NCI-H1694 treated with DMSO at 0.1 percent for 48 hours (cell line): ENCODE measurements at regions not wholly inside any gene's neighbourhood (a gene's known extent, or its start where the extent isn't known, plus 50 kb on each side); places are given as distances from the start of the nearest gene placed in this dataset.
A peak's percentile ranks its signal among the peaks of the same experiment; 100 is the strongest.

Source experiments
- DNase-seq: peaks from one replicate; lab custom pipeline; 2025; lab: John Stamatoyannopoulos, UW

GRCh38 chr1:104830534-104830933, 1080.8 kb downstream of the AMY1C start:
- DNase-seq, result no peak

GRCh38 chr1:104852151-104852550, 1102.5 kb downstream of the AMY1C start:
- no peak for DNase-seq

DNA sequence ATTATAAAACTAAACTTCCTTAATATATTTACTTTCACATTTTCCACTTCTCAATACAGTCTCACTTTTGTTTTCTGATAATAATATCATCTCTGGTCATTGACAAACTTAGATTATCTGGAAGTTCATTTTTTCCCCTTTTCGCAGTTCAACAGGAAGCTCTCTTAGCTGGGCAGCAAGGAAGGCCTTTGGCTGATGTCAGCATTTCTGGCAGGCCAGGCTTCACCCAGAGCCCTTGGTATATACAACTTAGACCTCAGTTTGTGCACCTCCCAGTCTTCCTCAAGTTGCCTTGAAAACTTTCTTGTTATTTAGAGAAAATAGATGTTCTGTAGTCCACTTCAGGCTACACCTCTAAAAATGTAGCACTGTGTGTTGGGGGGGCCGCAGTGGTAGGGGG, 1103.6 kb downstream of the AMY1C start:
- no peak for DNase-seq

- DNase-seq, result no peak
Observed at GRCh38 chr1:104854529-104854928, 1104.8 kb downstream of the AMY1C start.

GRCh38 chr1:104855550-104855949, 1105.9 kb downstream of the AMY1C start:
- no peak for DNase-seq

DNA sequence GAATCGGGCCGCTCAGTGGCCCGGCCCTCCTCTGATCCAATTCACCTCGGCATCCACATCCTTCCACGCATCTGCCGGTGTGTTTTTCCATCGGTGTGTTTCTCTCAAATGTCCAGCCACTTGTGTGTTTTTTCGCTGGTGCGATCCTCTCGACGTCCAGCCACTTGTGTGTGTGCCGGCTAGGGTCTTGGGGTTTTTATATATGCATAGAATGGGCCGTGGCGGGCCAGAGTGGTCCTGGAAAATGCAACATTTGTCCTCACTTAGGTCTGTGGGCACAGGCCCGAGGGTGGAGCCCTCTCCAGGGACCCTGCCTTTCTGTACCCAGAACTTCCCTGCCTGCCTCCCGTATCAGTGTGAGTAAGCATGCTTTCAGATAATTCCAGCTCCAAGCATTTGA, 1106.4 kb downstream of the AMY1C start:
- no peak for DNase-seq

GRCh38 chr1:104856518-104856917, 1106.8 kb downstream of the AMY1C start:
- no peak for DNase-seq

- DNase-seq, result no peak
Observed at GRCh38 chr1:104868794-104869193, 1119.1 kb downstream of the AMY1C start.

DNA sequence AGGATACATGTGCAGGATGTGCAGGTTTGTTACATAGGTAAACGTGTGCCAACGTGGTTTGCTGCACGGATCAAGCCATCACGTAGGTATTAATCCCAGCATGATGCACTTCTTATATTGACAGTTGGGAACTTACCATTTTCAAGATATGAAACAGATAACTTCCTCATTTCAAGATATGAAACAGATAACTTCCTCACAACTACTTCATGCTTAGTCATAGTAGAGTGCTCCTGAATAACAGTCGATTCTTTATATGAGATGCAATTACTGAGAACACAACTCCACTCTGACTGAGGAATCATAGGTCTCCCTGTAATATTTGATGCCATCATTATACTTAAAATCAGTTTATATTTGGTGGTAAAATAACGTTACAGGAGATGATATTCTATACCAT, 1124.3 kb downstream of the AMY1C start:
- DNase-seq, result no peak

GRCh38 chr1:104878203-104878909, 1128.7 kb downstream of the AMY1C start:
- DNase-seq, result no peak

DNA sequence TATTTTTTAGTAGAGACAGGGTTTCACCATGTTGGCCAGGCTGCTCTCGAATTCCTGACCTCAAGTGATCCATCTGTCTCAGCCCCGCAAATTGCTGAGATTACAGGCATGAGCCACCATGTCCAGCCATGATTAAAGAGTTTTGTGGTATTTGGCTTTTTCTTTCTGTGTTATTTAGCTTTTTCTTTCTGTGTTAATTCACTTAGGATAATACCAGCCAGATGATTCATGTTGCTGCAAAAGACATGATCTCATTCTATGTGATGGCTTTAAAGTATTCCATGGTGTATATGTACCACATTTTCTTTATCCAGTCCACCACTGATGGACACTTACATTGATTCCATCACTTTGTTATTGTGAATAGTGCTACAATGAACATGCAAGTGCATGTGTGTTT, 1135.2 kb downstream of the AMY1C start:
- no peak for DNase-seq

DNA sequence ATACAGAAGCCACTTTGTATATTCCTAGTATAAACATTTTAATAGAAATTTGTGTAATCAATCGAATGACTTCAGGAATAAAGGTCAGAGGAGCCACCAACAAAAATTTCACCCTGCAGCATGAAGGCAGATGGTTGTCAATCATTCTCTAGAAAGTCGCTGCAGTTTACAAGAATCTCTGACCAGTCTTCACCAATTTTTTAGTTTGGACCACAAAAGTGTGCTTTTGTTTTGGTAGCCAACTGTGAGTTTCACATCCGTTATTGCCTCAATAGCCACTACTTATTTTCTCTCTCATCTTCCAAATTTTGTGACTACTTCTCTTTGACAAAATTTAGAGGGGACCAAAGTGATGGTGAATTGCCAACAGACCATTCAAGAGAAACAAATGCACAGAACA, 1155.6 kb downstream of the AMY1C start:
- DNase-seq, result no peak

- no peak for DNase-seq
Observed at GRCh38 chr1:104906141-104906540, 1156.4 kb downstream of the AMY1C start.

DNA sequence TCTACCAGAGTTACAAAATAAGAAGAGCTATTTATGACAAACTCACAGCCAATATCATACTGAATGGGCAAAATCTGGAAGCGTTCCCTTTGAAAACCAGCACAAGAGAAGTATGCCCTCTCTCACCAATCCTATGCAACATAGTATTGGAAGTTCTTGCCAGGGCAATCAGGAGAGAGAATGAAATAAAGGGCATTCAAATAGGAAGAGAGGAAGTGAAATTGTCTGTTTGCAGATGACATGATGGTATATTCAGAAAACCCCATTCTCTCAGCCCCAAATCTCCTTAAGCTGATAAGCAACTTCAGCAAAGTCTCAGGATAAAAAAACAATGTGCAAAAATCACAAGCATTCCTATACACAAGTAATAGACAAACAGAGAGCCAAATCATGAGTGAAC, 1169.5 kb downstream of the AMY1C start:
- DNase-seq, result no peak

DNA sequence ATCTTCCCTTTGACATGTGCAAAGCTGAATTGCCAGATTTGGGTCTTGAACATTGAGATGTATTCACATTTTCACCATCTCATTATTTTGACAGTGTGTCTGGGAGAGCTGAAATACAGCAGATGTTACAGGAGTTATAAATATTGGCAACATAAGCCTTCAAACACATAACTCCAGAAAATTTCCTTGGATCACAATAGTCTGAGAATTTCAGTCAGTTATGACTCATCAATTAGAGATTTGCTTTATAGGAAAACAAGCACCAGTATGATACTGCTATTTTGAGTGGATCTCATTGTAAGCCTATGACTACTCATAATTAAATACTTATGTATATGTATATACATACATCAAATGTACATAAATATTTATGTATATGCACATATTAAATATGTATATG, 1171.8 kb downstream of the AMY1C start:
- DNase-seq, result peak; percentile 8

DNA sequence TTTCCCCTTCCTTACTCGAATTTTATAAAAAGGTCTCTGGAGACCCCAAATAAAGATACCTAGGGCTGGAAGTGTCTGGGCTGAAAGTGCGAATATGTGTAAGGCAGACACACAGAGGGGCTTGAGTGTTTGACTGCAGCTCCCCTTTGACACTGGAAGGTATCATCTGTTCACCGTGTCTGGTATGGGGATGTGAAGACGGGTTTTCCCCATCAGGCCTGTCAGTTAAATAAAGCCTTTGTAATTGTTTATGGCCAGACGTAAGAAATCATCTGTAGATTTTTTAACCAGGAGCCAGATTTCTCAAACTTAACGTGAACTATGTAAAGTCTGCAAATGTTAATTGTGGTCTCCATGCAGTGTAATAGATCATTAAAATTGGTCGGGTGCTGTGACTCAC, 1173.4 kb downstream of the AMY1C start:
- DNase-seq, result no peak

DNA sequence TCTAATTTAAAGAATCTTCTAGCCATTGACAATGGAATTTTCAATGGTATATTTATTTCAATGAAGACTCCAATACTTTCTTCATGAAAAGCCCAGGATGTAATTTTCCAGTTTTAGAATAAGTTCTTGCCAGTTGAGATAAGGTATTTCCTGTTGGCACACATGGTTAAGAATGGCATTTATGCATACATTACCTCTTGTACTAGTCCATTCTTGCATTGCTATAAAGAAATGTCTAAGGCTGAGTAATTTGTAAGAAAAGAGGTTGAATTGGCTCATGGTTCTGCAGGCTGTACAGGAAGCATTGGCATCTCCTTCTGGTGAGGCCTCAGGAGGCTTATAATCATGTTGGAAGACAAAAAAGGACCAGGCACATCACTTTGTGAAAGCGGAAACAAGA, 1179.6 kb downstream of the AMY1C start:
- DNase-seq, result no peak

DNA sequence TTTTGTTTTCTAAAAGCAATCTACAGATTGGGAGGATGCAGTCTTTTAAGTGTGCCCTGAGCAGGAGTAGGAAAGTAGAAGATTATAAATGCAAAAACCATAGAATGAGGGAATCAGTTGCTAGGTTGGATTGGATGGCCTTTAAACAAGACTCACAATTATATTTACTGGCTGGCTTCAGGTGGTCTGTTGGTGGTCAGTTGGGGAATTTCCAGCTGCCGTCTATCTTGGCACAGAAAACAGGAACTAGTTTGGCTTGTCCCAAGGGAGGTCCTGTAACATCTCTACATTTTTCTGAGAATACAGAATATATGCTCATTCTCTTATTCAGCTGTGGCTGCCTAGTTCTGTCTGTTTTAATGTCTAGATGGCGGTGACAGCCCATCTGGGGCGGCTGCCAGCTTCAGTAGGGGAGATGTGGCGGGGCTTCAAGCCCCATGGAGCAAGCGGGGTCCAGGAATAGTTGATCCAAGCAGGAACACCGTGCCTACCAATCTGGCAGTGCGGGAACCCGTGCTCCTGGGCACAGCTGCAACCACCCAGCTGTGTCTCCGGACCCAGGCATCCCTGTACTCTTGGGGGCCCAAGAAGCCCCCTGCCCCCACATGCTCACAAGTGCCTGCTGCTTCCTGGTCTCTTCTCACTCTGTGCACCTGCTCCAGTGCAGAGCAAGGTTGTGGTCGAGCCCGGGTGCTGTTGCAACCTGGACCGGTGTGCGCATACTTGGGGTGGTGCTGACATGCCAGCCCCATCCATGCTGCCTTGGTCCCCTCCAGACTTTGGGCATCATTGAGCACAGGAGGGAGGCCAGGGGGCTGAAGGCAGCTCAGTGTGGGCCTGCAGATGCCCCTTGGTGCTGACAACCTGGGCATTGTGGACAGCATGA, 1182.6 kb downstream of the AMY1C start:
- no peak for DNase-seq

DNA sequence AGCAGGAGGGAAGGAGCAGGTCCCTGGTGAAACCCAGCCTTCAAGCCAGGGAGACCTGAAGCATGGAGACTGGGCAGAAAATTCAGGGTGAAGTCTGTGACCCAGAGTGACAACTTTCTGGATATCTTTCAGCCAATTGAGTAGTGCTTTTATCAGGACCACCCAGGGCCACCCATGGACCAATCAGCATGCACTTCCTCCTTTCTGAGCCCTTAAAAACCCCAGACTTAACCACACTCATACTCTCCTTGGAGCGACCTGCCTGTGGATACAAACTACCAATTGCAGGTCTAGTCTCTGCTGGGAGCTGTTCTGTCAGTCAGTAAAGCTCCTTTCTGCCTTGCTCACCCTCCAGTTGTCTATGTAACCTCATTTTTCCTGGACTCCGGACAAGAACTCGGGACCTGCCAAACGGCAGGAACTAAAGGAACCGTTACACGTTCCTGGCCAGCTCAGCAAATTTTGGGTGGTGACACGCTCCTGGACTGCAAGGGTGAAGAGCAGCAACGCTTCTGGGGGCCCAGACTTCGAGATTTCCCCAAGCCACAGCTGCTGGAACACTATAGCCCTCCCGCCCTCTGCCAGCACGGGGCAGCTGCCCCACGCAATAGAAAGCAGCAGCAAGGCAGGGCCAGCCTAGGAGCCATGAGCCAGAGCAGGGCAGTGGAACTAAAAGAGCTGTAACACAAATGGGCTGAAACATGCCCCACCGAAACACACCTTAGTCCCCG, 1183.4 kb downstream of the AMY1C start:
- no peak for DNase-seq

GRCh38 chr1:104933846-104934245, 1184.1 kb downstream of the AMY1C start:
- no peak for DNase-seq

GRCh38 chr1:104945406-104945805, 1195.7 kb downstream of the AMY1C start:
- no peak for DNase-seq

GRCh38 chr1:104946558-104947210, 1197.0 kb downstream of the AMY1C start:
- DNase-seq, result no peak
